ENCODE measurements at regions not wholly inside any gene's neighbourhood (a gene's known extent, or its start where the extent isn't known, plus 50 kb on each side); places are given as distances from the start of the nearest gene placed in this dataset.

DNA sequence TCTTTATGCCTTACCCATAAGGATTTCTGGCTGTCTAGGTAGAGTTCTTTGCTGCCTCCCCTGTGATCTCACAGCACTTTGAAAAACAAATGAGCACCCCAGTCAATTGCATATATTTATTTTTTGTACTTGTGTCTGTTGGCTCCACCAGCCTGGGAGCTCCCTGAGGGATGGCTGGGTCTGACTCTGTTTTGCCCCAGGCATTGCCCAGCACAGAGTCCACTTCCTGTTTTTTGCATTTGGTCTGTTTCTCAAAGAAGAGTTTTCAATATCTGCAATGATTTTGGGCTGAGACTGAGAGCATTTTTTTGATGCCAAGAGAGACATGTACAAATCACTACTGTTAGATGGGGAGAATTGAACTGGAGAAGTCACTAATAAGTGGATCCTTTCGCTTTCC is 125.0 kb downstream of the FOXD2 start (continued):
- TF ChIP-seq, protein P1, sequence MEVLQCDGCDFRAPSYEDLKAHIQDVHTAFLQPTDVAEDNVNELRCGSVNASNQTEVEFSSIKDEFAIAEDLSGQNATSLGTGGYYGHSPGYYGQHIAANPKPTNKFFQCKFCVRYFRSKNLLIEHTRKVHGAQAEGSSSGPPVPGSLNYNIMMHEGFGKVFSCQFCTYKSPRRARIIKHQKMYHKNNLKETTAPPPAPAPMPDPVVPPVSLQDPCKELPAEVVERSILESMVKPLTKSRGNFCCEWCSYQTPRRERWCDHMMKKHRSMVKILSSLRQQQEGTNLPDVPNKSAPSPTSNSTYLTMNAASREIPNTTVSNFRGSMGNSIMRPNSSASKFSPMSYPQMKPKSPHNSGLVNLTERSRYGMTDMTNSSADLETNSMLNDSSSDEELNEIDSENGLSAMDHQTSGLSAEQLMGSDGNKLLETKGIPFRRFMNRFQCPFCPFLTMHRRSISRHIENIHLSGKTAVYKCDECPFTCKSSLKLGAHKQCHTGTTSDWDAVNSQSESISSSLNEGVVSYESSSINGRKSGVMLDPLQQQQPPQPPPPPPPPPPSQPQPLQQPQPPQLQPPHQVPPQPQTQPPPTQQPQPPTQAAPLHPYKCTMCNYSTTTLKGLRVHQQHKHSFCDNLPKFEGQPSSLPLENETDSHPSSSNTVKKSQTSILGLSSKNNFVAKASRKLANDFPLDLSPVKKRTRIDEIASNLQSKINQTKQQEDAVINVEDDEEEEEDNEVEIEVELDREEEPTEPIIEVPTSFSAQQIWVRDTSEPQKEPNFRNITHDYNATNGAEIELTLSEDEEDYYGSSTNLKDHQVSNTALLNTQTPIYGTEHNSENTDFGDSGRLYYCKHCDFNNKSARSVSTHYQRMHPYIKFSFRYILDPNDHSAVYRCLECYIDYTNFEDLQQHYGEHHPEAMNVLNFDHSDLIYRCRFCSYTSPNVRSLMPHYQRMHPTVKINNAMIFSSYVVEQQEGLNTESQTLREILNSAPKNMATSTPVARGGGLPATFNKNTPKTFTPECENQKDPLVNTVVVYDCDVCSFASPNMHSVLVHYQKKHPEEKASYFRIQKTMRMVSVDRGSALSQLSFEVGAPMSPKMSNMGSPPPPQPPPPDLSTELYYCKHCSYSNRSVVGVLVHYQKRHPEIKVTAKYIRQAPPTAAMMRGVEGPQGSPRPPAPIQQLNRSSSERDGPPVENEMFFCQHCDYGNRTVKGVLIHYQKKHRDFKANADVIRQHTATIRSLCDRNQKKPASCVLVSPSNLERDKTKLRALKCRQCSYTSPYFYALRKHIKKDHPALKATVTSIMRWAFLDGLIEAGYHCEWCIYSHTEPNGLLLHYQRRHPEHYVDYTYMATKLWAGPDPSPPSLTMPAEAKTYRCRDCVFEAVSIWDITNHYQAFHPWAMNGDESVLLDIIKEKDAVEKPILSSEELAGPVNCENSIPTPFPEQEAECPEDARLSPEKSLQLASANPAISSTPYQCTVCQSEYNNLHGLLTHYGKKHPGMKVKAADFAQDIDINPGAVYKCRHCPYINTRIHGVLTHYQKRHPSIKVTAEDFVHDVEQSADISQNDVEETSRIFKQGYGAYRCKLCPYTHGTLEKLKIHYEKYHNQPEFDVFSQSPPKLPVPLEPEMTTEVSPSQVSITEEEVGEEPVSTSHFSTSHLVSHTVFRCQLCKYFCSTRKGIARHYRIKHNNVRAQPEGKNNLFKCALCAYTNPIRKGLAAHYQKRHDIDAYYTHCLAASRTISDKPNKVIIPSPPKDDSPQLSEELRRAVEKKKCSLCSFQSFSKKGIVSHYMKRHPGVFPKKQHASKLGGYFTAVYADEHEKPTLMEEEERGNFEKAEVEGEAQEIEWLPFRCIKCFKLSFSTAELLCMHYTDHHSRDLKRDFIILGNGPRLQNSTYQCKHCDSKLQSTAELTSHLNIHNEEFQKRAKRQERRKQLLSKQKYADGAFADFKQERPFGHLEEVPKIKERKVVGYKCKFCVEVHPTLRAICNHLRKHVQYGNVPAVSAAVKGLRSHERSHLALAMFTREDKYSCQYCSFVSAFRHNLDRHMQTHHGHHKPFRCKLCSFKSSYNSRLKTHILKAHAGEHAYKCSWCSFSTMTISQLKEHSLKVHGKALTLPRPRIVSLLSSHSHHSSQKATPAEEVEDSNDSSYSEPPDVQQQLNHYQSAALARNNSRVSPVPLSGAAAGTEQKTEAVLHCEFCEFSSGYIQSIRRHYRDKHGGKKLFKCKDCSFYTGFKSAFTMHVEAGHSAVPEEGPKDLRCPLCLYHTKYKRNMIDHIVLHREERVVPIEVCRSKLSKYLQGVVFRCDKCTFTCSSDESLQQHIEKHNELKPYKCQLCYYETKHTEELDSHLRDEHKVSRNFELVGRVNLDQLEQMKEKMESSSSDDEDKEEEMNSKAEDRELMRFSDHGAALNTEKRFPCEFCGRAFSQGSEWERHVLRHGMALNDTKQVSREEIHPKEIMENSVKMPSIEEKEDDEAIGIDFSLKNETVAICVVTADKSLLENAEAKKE (CRISPR knock-in tag; IDR thresholded peaks at IDR 0.05) = no peak
- no peak for TF ChIP-seq ZNF331 (CRISPR knock-in tag; IDR thresholded peaks at IDR 0.05; ENCODE audit: low read depth)
- TF ChIP-seq POLR2AphosphoS5 (IDR thresholded peaks at IDR 0.05; ENCODE audit: low read depth) = no peak
- no peak for TF ChIP-seq JUNB (IDR thresholded peaks at IDR 0.05; ENCODE audit: unreplicated experiment)
- TF ChIP-seq, protein P2, sequence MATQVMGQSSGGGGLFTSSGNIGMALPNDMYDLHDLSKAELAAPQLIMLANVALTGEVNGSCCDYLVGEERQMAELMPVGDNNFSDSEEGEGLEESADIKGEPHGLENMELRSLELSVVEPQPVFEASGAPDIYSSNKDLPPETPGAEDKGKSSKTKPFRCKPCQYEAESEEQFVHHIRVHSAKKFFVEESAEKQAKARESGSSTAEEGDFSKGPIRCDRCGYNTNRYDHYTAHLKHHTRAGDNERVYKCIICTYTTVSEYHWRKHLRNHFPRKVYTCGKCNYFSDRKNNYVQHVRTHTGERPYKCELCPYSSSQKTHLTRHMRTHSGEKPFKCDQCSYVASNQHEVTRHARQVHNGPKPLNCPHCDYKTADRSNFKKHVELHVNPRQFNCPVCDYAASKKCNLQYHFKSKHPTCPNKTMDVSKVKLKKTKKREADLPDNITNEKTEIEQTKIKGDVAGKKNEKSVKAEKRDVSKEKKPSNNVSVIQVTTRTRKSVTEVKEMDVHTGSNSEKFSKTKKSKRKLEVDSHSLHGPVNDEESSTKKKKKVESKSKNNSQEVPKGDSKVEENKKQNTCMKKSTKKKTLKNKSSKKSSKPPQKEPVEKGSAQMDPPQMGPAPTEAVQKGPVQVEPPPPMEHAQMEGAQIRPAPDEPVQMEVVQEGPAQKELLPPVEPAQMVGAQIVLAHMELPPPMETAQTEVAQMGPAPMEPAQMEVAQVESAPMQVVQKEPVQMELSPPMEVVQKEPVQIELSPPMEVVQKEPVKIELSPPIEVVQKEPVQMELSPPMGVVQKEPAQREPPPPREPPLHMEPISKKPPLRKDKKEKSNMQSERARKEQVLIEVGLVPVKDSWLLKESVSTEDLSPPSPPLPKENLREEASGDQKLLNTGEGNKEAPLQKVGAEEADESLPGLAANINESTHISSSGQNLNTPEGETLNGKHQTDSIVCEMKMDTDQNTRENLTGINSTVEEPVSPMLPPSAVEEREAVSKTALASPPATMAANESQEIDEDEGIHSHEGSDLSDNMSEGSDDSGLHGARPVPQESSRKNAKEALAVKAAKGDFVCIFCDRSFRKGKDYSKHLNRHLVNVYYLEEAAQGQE (IDR thresholded peaks at IDR 0.05; ENCODE audit: unreplicated experiment) = no peak
- no peak for TF ChIP-seq STAT1 (IDR thresholded peaks at IDR 0.05; ENCODE audit: unreplicated experiment)
- TF ChIP-seq EZH2phosphoT487 (IDR thresholded peaks at IDR 0.05; ENCODE audit: unreplicated experiment) = no peak
